Epithelial cell of esophagus (primary cell): ENCODE measurements at regions not wholly inside any gene's neighbourhood (a gene's known extent, or its start where the extent isn't known, plus 50 kb on each side); places are given as distances from the start of the nearest gene placed in this dataset.

ENCODE experiments used
- DNase-seq: peaks from one replicate; pipeline ENCODE4 v3.0.0; 2010; ENCODE audit warnings: low read depth
- H3K4me3 ChIP-seq: 2 replicates; pipeline ENCODE4 v1.5.1; 2011; ENCODE audit warnings: mild to moderate bottlenecking, low read length, control low read depth
- CTCF ChIP-seq: IDR thresholded peaks from 2 replicates; pipeline ENCODE4 v1.5.1; 2011; ENCODE audit warnings: low read depth, mild to moderate bottlenecking, low read length, control low read depth, inconsistent platforms; ENCODE audit not compliant: insufficient read depth; ENCODE audit errors: missing control alignments

GRCh38 chr20:19104186-19104585 lies 108.3 kb upstream of the SLC24A3 start:
- no peak for TF ChIP-seq CTCF
- H3K4me3 ChIP-seq = no peak overlapping the region
- no peak for DNase-seq

- no peak overlapping the region for H3K4me3 ChIP-seq
These were observed 104.3 kb upstream of the SLC24A3 start for GRCh38 chr20:19108155-19108554.

DNA sequence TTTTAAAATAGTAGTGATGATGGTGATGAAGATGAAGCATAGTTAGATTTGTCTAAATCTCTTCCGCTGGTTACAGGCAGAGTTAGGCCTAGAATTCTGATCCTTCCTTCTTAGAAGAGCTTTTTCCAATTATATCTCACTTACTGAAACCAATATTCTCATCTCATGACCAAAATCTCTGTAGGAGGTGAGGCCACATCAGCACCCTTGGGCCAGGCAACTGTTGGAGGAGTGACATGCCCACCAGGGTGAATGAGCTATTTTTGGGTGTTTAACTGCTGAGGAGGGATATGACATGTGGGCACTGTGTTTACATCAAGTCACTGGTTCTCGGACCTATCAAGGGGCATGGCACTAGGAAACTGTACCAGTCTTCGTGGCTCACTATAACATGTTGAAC lies 102.2 kb upstream of the SLC24A3 start:
- DNase-seq = no peak
- no peak for TF ChIP-seq CTCF
- H3K4me3 ChIP-seq = no peak overlapping the region

More at GRCh38 chr20:19108155-19108554, 104.3 kb upstream of the SLC24A3 start:
- DNase-seq = no peak
- TF ChIP-seq CTCF = no peak

- TF ChIP-seq CTCF = no peak
- H3K4me3 ChIP-seq = no peak overlapping the region
- no peak for DNase-seq
These were observed 101.5 kb upstream of the SLC24A3 start for GRCh38 chr20:19110881-19111460.

GRCh38 chr20:19112828-19113227 lies 99.6 kb upstream of the SLC24A3 start:
- H3K4me3 ChIP-seq = no peak overlapping the region
- no peak for DNase-seq
- TF ChIP-seq CTCF = no peak

DNA sequence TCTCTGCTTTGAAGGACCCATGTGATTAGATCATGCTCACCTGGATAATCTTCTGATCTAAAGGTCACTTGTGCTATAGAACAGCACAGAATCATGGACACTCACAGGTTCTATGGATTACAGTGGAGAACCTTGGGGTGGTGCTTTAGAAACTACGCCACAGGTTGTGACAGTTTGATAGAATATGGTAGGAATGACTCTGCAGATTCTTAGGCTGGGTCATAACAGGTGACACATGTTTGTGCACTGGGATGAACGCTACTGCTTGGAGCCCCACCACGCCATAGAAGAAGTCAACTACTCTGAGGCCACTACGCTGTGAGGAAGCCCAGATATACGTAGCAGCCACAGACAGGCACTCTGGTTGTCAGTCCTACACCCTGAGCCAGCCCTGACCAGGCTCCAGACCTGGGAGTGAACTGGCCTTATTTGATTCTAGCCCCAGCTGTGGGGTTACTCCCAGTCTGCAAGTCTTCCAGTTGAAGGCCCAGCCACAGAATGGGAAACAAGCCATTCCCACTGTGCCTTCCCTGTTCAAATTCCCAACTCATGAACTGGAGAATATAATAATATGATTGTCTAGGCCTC lies 99.0 kb upstream of the SLC24A3 start:
- no peak for TF ChIP-seq CTCF
- DNase-seq = no peak
- no peak overlapping the region for H3K4me3 ChIP-seq

DNA sequence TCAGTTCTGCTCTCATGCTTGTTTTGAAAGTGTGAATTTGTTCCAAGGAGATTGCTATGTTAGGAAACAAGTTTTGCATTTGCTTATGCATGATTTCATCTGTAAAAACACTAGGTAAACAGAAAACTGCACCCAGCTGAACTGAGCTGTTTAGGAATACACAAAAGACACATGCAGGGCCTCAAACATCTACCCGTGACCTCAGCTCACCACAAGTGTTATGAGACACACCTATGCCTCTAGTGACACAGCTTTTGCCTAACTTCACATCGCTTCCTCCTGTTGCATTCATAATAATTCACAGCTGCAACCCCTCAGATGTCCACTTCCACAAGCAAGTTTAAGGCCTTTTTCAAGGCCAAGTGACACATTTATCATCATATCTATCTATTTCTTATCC lies 98.0 kb upstream of the SLC24A3 start:
- no peak for TF ChIP-seq CTCF
- no peak overlapping the region for H3K4me3 ChIP-seq
- DNase-seq = peak; percentile 4
